ENCODE measurements at regions not wholly inside any gene's neighbourhood (a gene's known extent, or its start where the extent isn't known, plus 50 kb on each side); places are given as distances from the start of the nearest gene placed in this dataset.

DNA sequence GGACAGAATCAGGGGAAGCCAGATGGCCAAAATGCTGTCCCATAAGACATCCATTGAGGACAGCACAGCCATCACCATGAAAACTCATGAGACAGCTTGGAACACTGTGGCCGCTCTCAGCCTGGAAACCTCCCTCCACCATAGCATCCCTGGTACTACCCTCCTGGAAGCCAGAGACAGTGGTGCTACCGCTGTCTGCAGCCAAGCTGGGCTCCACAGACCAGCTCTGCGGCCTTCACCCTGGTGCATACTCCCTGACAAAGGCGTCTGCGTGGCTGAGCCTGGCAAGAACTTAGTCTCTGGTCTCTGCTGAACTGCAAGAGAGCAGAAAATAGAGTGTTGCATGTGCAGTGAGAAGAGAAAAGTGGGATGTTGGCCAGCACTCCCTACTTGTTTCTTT is 558.0 kb downstream of the C6orf118 start:
- Mint-ChIP-seq H3K9me3 (no peaks in the 10 kb centered on the region; a peak in 1 of 5 replicates), H3K36me3 (ENCODE audit: insufficient read depth in 1 of 3, low read depth in 3 of 3) (no peaks in the 10 kb centered on the region), H3K4me3 (no peak overlapping the region), H3K4me1 (peaks cover 4 to 6% of the 10 kb centered on the region in 2 experiments), H3K27ac (no peak overlapping the region), H3K27me3 (ENCODE audit: low read depth) (no peaks in the 10 kb centered on the region)
- Histone ChIP-seq H4K8ac (replicated peaks; ENCODE audit: insufficient read length, low read depth, low read length) (no peak overlapping the region), H3K27me3 (ENCODE audit: insufficient read depth, low read length) (no peaks in the 10 kb centered on the region), H3K14ac (ENCODE audit: insufficient read depth, low read length) (no peak overlapping the region), H3K79me2 (ENCODE audit: insufficient read depth, low read length) (no peaks in the 10 kb centered on the region), H3K9ac (ENCODE audit: extremely low read depth, insufficient read length, low read length) (no peak overlapping the region), H3K27ac (ENCODE audit: insufficient read length, low read depth, low read length) (no peak overlapping the region), H3K23me2 (ENCODE audit: insufficient read length, low read depth, low read length, poor library complexity, severe bottlenecking) (no peaks in the 10 kb centered on the region), H3K79me1 (ENCODE audit: insufficient read depth, low read depth, low read length, poor library complexity, severe bottlenecking) (no peaks in the 10 kb centered on the region), H2BK15ac (ENCODE audit: low read depth, low read length) (no peak overlapping the region), H3K4me1 (ENCODE audit: insufficient read depth, low read length) (no peaks in the 10 kb centered on the region), H2BK12ac (ENCODE audit: insufficient read length, low read depth, low read length) (no peak overlapping the region), H2BK5ac (ENCODE audit: insufficient read length, low read length) (no peak overlapping the region), H3T11ph (ENCODE audit: low read length) (no peak overlapping the region), H2BK120ac (ENCODE audit: low read depth, low read length, poor library complexity, severe bottlenecking) (no peak overlapping the region), H3K4ac (ENCODE audit: low read depth, low read length) (no peak overlapping the region), H3K23ac (ENCODE audit: insufficient read length, low read depth, low read length) (no peak overlapping the region), H2AK5ac (ENCODE audit: insufficient read length, low read length) (no peak overlapping the region), H4K5ac (ENCODE audit: insufficient read length, low read depth, low read length) (no peak overlapping the region), H2BK20ac (ENCODE audit: low read depth, low read length, poor library complexity, severe bottlenecking) (no peak overlapping the region), H3K18ac (ENCODE audit: insufficient read length, low read depth, low read length) (no peak overlapping the region), H3K4me2 (ENCODE audit: insufficient read depth, insufficient read length, low read length) (no peak overlapping the region), H2AFZ (ENCODE audit: low read length) (no peak overlapping the region), H3K9me3 (ENCODE audit: control insufficient read depth, low read depth, low read length) (no peaks in the 10 kb centered on the region), H3K56ac (ENCODE audit: insufficient read length, low read depth, low read length) (no peak overlapping the region), H4K20me1 (ENCODE audit: control insufficient read depth, insufficient read depth, insufficient read length) (no peaks in the 10 kb centered on the region), H4K91ac (ENCODE audit: insufficient read length, low read depth, low read length) (no peak overlapping the region)
- TF ChIP-seq, protein P1, sequence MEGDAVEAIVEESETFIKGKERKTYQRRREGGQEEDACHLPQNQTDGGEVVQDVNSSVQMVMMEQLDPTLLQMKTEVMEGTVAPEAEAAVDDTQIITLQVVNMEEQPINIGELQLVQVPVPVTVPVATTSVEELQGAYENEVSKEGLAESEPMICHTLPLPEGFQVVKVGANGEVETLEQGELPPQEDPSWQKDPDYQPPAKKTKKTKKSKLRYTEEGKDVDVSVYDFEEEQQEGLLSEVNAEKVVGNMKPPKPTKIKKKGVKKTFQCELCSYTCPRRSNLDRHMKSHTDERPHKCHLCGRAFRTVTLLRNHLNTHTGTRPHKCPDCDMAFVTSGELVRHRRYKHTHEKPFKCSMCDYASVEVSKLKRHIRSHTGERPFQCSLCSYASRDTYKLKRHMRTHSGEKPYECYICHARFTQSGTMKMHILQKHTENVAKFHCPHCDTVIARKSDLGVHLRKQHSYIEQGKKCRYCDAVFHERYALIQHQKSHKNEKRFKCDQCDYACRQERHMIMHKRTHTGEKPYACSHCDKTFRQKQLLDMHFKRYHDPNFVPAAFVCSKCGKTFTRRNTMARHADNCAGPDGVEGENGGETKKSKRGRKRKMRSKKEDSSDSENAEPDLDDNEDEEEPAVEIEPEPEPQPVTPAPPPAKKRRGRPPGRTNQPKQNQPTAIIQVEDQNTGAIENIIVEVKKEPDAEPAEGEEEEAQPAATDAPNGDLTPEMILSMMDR (conservative IDR thresholded peaks at IDR 0.05), result no peak
- no CpG with 5 or more reads among the region's 5 CpGs for WGBS (ENCODE audit: extremely low coverage, insufficient read length, low lambda C conversion rate)
- DNase-seq, result no peak

Measured in H9 (cell line).